ENCODE measurements at regions not wholly inside any gene's neighbourhood (a gene's known extent, or its start where the extent isn't known, plus 50 kb on each side); places are given as distances from the start of the nearest gene placed in this dataset.

GRCh38 chr3:68467465-68467864 is 464.9 kb downstream of the TAFA4 start:
- peak in 1 of 2 experiments; percentile 10 for DNase-seq
- H3K36me3 ChIP-seq (ENCODE audit: control insufficient read depth, insufficient read depth, low read length) = no peaks in the 10 kb centered on the region
- no TSS peak for BruUV-seq (replicated peaks)
- no peak overlapping the region for H3K4me3 ChIP-seq (ENCODE audit: low read depth, low read length)
- H3K9me3 Mint-ChIP-seq (ENCODE audit: unreplicated experiment) = no peaks in the 10 kb centered on the region
- intact Hi-C loops (cut with micrococcal nuclease; ENCODE audit: unreplicated experiment) = no loop called here
- H3K4me3 Mint-ChIP-seq (ENCODE audit: unreplicated experiment) = no peak overlapping the region
- peaks cover 8% of the 10 kb centered on the region for H3K4me1 Mint-ChIP-seq (ENCODE audit: low read depth, unreplicated experiment)
- 0 out of 2 replicates have a peak, but pooled peaks cover 4% of the 10 kb centered on the region for H3K9me3 ChIP-seq
- peaks cover 9% of the 10 kb centered on the region for H3K4me1 ChIP-seq
- no peaks in the 10 kb centered on the region for H3K27me3 ChIP-seq (replicated peaks; ENCODE audit: control insufficient read depth, insufficient read depth, low read length)
- no peak overlapping the region for H3K27ac Mint-ChIP-seq (ENCODE audit: unreplicated experiment)
- ChIA-PET CTCF (no interaction called here), POLR2A (no interaction called here)
- H3K27me3 Mint-ChIP-seq (ENCODE audit: insufficient read depth, unreplicated experiment) = no peaks in the 10 kb centered on the region
- TF ChIP-seq CTCF (IDR thresholded peaks at IDR 0.05; ENCODE audit: insufficient read depth in 1 of 2, low read depth in 1 of 2, low read length in 1 of 2, severe bottlenecking in 1 of 2, unreplicated experiment in 1 of 2) = no peak
- H3K36me3 Mint-ChIP-seq (ENCODE audit: insufficient read depth, unreplicated experiment) = no peaks in the 10 kb centered on the region

GRCh38 chr3:68458581-68458980 is 473.8 kb downstream of the TAFA4 start:
- Mint-ChIP-seq H3K4me1 (ENCODE audit: low read depth, unreplicated experiment) (no peaks in the 10 kb centered on the region), H3K9me3 (ENCODE audit: unreplicated experiment) (no peaks in the 10 kb centered on the region), H3K27ac (ENCODE audit: unreplicated experiment) (no peak overlapping the region), H3K36me3 (ENCODE audit: insufficient read depth, unreplicated experiment) (no peaks in the 10 kb centered on the region), H3K27me3 (ENCODE audit: insufficient read depth, unreplicated experiment) (peaks cover 3% of the 10 kb centered on the region), H3K4me3 (ENCODE audit: unreplicated experiment) (no peak overlapping the region)
- Histone ChIP-seq H3K4me3 (ENCODE audit: low read depth, low read length) (no peak overlapping the region), H3K4me1 (no peaks in the 10 kb centered on the region), H3K36me3 (ENCODE audit: control insufficient read depth, insufficient read depth, low read length) (no peaks in the 10 kb centered on the region), H3K9me3 (0 out of 2 replicates have a peak, but pooled peaks cover 4% of the 10 kb centered on the region), H3K27me3 (replicated peaks; ENCODE audit: control insufficient read depth, insufficient read depth, low read length) (no peaks in the 10 kb centered on the region)
- intact Hi-C loops (cut with micrococcal nuclease; ENCODE audit: unreplicated experiment) = no loop called here
- no peak for DNase-seq
- no peak for TF ChIP-seq CTCF (IDR thresholded peaks at IDR 0.05; ENCODE audit: insufficient read depth in 1 of 2, low read depth in 1 of 2, low read length in 1 of 2, severe bottlenecking in 1 of 2, unreplicated experiment in 1 of 2)
- no TSS peak for BruUV-seq (replicated peaks)
- ChIA-PET CTCF (no interaction called here), POLR2A (no interaction called here)

GRCh38 chr3:68448510-68449383 is 483.6 kb downstream of the TAFA4 start:
- H3K4me3 Mint-ChIP-seq (ENCODE audit: unreplicated experiment) = no peak overlapping the region
- Histone ChIP-seq H3K36me3 (ENCODE audit: control insufficient read depth, insufficient read depth, low read length) (no peaks in the 10 kb centered on the region), H3K27me3 (replicated peaks; ENCODE audit: control insufficient read depth, insufficient read depth, low read length) (no peaks in the 10 kb centered on the region), H3K9me3 (no peaks in the 10 kb centered on the region), H3K4me3 (ENCODE audit: low read depth, low read length) (no peak overlapping the region), H3K4me1 (no peaks in the 10 kb centered on the region)
- no peaks in the 10 kb centered on the region for H3K9me3 Mint-ChIP-seq (ENCODE audit: unreplicated experiment)
- ChIA-PET CTCF (no interaction called here), POLR2A (no interaction called here)
- intact Hi-C loops (cut with micrococcal nuclease; ENCODE audit: unreplicated experiment) = no loop called here
- no peak for DNase-seq
- H3K27me3 Mint-ChIP-seq (ENCODE audit: insufficient read depth, unreplicated experiment) = peaks cover 8% of the 10 kb centered on the region
- H3K4me1 Mint-ChIP-seq (ENCODE audit: low read depth, unreplicated experiment) = no peaks in the 10 kb centered on the region
- no peak overlapping the region for H3K27ac Mint-ChIP-seq (ENCODE audit: unreplicated experiment)
- TF ChIP-seq CTCF (IDR thresholded peaks at IDR 0.05; ENCODE audit: insufficient read depth in 1 of 2, low read depth in 1 of 2, low read length in 1 of 2, severe bottlenecking in 1 of 2, unreplicated experiment in 1 of 2) = no peak
- no TSS peak for BruUV-seq (replicated peaks)
- no peaks in the 10 kb centered on the region for H3K36me3 Mint-ChIP-seq (ENCODE audit: insufficient read depth, unreplicated experiment)
